Hepatocyte (in vitro differentiated cells): ENCODE measurements at regions not wholly inside any gene's neighbourhood (a gene's known extent, or its start where the extent isn't known, plus 50 kb on each side); places are given as distances from the start of the nearest gene placed in this dataset.

Experiments used
- EZH2 ChIP-seq: fragments of 200-600 bp; sonication (generic); IDR thresholded peaks from 2 replicates; pipeline ENCODE4 v1.6.1; 2016; ENCODE audit warnings: antibody characterized with exemption, mild to moderate bottlenecking, borderline replicate concordance
- EZH2phosphoT487 ChIP-seq: fragments of 200-600 bp; sonication (generic); IDR thresholded peaks from one replicate; pipeline ENCODE4 v1.6.1; 2018; ENCODE audit warnings: antibody characterized with exemption, mild to moderate bottlenecking, low read depth, moderate library complexity; ENCODE audit not compliant: unreplicated experiment, severe bottlenecking
- TF ChIP-seq, protein P1 (sequence below): fragments of 200-600 bp; sonication (generic); IDR thresholded peaks from 2 replicates; pipeline ENCODE4 v1.5.1; 2016; ENCODE audit warnings: antibody characterized with exemption, mild to moderate bottlenecking; ENCODE audit not compliant: poor library complexity

DNA sequence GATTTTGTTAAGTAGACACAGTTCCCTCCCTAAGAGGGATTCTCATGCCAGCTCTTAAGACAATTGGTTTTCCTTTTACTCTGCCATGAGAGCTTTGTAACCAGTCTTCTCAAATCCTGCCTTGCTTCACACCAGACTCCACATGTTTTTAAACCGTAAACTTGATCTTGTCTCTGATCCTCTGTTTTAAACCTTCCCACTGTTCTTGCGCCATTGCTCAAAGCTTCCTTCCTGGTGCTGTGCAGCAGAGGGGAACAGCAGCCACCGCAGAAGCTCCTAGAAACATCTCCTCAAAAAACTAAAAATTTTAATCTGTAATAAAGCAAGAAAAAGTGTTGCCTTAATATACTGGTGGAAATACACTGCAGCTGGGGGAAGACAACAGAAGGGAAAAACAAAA lies 154.5 kb upstream of the SATB1 start:
- TF ChIP-seq, protein P1, sequence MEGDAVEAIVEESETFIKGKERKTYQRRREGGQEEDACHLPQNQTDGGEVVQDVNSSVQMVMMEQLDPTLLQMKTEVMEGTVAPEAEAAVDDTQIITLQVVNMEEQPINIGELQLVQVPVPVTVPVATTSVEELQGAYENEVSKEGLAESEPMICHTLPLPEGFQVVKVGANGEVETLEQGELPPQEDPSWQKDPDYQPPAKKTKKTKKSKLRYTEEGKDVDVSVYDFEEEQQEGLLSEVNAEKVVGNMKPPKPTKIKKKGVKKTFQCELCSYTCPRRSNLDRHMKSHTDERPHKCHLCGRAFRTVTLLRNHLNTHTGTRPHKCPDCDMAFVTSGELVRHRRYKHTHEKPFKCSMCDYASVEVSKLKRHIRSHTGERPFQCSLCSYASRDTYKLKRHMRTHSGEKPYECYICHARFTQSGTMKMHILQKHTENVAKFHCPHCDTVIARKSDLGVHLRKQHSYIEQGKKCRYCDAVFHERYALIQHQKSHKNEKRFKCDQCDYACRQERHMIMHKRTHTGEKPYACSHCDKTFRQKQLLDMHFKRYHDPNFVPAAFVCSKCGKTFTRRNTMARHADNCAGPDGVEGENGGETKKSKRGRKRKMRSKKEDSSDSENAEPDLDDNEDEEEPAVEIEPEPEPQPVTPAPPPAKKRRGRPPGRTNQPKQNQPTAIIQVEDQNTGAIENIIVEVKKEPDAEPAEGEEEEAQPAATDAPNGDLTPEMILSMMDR, result no peak
- TF ChIP-seq EZH2 (no peak), EZH2phosphoT487 (no peak)
